OCI-M2 (cell line): ENCODE measurements at regions not wholly inside any gene's neighbourhood (a gene's known extent, or its start where the extent isn't known, plus 50 kb on each side); places are given as distances from the start of the nearest gene placed in this dataset.

Source experiments
- DNase-seq: peaks from one replicate; lab custom pipeline; 2025; ENCODE audit not compliant: unreplicated experiment; lab: John Stamatoyannopoulos, UW

GRCh38 chr9:10674586-10674985 is 61.8 kb upstream of the PTPRD start:
- no peak for DNase-seq

GRCh38 chr9:10678010-10678409 is 65.2 kb upstream of the PTPRD start:
- DNase-seq, result no peak

- no peak for DNase-seq
Observed at GRCh38 chr9:10678790-10679189, 66.0 kb upstream of the PTPRD start.

GRCh38 chr9:10686943-10687342 is 74.1 kb upstream of the PTPRD start:
- DNase-seq, result no peak

- DNase-seq, result no peak
Observed at GRCh38 chr9:10690546-10690945, 77.7 kb upstream of the PTPRD start.

- DNase-seq, result no peak
Observed at GRCh38 chr9:10697044-10697443, 84.2 kb upstream of the PTPRD start.

GRCh38 chr9:10700291-10700690 is 87.5 kb upstream of the PTPRD start:
- DNase-seq, result no peak

- no peak for DNase-seq
Observed at GRCh38 chr9:10700915-10701314, 88.1 kb upstream of the PTPRD start.

GRCh38 chr9:10701906-10702305 is 89.1 kb upstream of the PTPRD start:
- no peak for DNase-seq

- no peak for DNase-seq
Observed at GRCh38 chr9:10703139-10703538, 90.3 kb upstream of the PTPRD start.

GRCh38 chr9:10704720-10705119 is 91.9 kb upstream of the PTPRD start:
- DNase-seq, result no peak

GRCh38 chr9:10705383-10705782 is 92.6 kb upstream of the PTPRD start:
- no peak for DNase-seq

- no peak for DNase-seq
Observed at GRCh38 chr9:10706788-10707187, 94.0 kb upstream of the PTPRD start.

GRCh38 chr9:10721301-10721700 is 108.5 kb upstream of the PTPRD start:
- no peak for DNase-seq

GRCh38 chr9:10729213-10729612 is 116.4 kb upstream of the PTPRD start:
- DNase-seq, result no peak

- no peak for DNase-seq
Observed at GRCh38 chr9:10744669-10745068, 131.9 kb upstream of the PTPRD start.

GRCh38 chr9:10753474-10753873 is 140.7 kb upstream of the PTPRD start:
- DNase-seq, result no peak

GRCh38 chr9:10764481-10764880 is 151.7 kb upstream of the PTPRD start:
- DNase-seq, result no peak

- no peak for DNase-seq
Observed at GRCh38 chr9:10773136-10773535, 160.3 kb upstream of the PTPRD start.

- DNase-seq, result no peak
Observed at GRCh38 chr9:10774051-10774450, 161.2 kb upstream of the PTPRD start.

- no peak for DNase-seq
Observed at GRCh38 chr9:10785255-10785654, 172.5 kb upstream of the PTPRD start.

GRCh38 chr9:10793306-10793705 is 180.5 kb upstream of the PTPRD start:
- DNase-seq, result no peak

GRCh38 chr9:10804486-10804885 is 191.7 kb upstream of the PTPRD start:
- DNase-seq, result no peak

GRCh38 chr9:10806868-10807267 is 194.1 kb upstream of the PTPRD start:
- DNase-seq, result no peak
